Lung (tissue), 11 donors: ENCODE measurements at regions not wholly inside any gene's neighbourhood (a gene's known extent, or its start where the extent isn't known, plus 50 kb on each side); places are given as distances from the start of the nearest gene placed in this dataset.

Experiments used
- ATAC-seq: fragments of 200-7000 bp; cut with Tn5 transposase; one replicate; pipeline ENCODE4 v1.9.1; 2020; ENCODE audit warnings: moderate number of reproducible peaks; ENCODE audit not compliant: insufficient read depth, low FRiP score
- DNase-seq, 3 donors: peaks; one replicate each; pipeline ENCODE4 v3.0.0-alpha.2; 2013 to 2017
- H3K27ac ChIP-seq, 2 donors: one replicate each; pipeline ENCODE4 v1.5.1; 2013; ENCODE audit warnings: mild to moderate bottlenecking in 2 of 2, moderate library complexity in 2 of 2, control low read depth in 1 of 2, inconsistent platforms in 1 of 2, low read depth in 1 of 2, low read length in 1 of 2
- H3K27me3 ChIP-seq, 3 donors: one replicate each; pipeline ENCODE4 v1.5.1; 2013; ENCODE audit warnings: low read length in 2 of 3; ENCODE audit not compliant: control insufficient read depth in 3 of 3, insufficient read depth in 3 of 3
- H3K36me3 ChIP-seq, 4 donors: one replicate each; pipeline ENCODE4 v1.5.1; 2013; ENCODE audit warnings: low read length in 4 of 4, mild to moderate bottlenecking in 1 of 4, moderate library complexity in 1 of 4; ENCODE audit not compliant: control insufficient read depth in 4 of 4, insufficient read depth in 4 of 4
- H3K4me1 ChIP-seq, 5 donors: one replicate each; pipeline ENCODE4 v1.5.1; 2013; ENCODE audit warnings: low read length in 5 of 5, mild to moderate bottlenecking in 2 of 5, moderate library complexity in 1 of 5; ENCODE audit not compliant: control insufficient read depth in 5 of 5, insufficient read depth in 5 of 5
- H3K4me3 ChIP-seq: one replicate; pipeline ENCODE4 v1.5.1; 2013; ENCODE audit warnings: mild to moderate bottlenecking, control low read depth, moderate library complexity
- H3K9ac ChIP-seq, 2 donors: one replicate each; pipeline ENCODE4 v1.5.1; 2013; ENCODE audit warnings: low read length in 2 of 2, control low read depth in 1 of 2; ENCODE audit not compliant: insufficient read depth in 1 of 2
- H3K9me3 ChIP-seq, 4 donors: one replicate each; pipeline ENCODE4 v1.5.1; 2013; ENCODE audit warnings: low read length in 3 of 4, mild to moderate bottlenecking in 1 of 4, moderate library complexity in 1 of 4; ENCODE audit not compliant: control insufficient read depth in 4 of 4, insufficient read depth in 3 of 4
- WGBS, 2 donors: extraction: QIAGEN DNeasy Blood & Tissue Kit; methylation state at CpG; one replicate each; pipeline ENCODE4 v1.1.7; 2013; 5-methylcytosine and 5-hydroxymethylcytosine counted together
- TF ChIP-seq, protein P1 (sequence below): IDR thresholded peaks from 2 replicates; pipeline ENCODE4 v1.5.1; 2012; ENCODE audit warnings: mild to moderate bottlenecking; ENCODE audit errors: control extremely low read depth, extremely low read depth
- donor health status: control.
- donor health status: control.
- donor health status: Bipolar disorder and iron deficiency.
- donor health status: healthy.
- donor health status: DM: yes; HTN: yes; CAD: no.

DNA sequence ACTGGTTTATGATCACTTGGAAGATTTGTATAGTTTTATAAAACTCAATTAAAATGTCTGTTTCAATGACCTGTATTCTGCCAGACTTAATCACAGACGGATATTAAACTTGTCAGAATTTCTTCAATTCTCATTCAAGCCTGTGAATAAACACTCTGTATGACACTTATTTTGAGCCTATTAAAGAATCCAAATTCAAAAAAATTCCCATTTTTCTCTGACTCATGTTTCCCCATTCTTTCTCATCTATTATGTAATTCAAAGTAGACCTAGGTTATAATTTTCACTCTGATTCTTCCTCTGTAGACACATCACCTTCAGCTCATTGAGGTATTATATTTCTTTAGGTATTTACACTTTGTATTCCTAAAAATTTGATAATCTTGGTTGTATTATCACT, 166.1 kb downstream of the TMA16 start:
- Histone ChIP-seq H3K27me3 (no peaks in the 10 kb centered on the region), H3K4me3 (no peak overlapping the region), H3K4me1 (no peaks in the 10 kb centered on the region), H3K27ac (no peak overlapping the region), H3K36me3 (no peaks in the 10 kb centered on the region), H3K9me3 (no peaks in the 10 kb centered on the region), H3K9ac (no peak overlapping the region)
- TF ChIP-seq, protein P1, sequence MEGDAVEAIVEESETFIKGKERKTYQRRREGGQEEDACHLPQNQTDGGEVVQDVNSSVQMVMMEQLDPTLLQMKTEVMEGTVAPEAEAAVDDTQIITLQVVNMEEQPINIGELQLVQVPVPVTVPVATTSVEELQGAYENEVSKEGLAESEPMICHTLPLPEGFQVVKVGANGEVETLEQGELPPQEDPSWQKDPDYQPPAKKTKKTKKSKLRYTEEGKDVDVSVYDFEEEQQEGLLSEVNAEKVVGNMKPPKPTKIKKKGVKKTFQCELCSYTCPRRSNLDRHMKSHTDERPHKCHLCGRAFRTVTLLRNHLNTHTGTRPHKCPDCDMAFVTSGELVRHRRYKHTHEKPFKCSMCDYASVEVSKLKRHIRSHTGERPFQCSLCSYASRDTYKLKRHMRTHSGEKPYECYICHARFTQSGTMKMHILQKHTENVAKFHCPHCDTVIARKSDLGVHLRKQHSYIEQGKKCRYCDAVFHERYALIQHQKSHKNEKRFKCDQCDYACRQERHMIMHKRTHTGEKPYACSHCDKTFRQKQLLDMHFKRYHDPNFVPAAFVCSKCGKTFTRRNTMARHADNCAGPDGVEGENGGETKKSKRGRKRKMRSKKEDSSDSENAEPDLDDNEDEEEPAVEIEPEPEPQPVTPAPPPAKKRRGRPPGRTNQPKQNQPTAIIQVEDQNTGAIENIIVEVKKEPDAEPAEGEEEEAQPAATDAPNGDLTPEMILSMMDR = no peak
- no peak for DNase-seq
- WGBS, 2 donors = 87 to 88% methylated on average over 1 of the region's 1 CpG
- no peak for ATAC-seq

DNA sequence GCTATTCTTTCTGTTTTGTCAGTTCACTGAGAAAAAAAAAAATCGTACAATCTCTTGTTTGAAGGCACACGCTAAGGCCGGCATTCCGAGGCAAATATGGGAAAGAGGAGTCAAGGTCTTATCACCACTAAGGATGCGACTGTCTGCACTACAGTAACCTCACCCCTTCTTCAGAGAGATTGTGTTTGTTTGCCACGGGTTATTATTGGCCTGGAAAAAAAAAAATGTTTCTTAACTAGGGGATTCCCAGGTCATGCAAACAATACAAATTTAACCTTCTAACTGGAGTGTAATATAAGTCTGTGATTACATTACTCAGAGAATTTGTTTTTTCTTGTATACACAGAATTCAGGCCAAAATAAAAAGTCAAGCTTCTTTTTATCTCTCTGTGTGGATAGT, 168.3 kb downstream of the TMA16 start:
- no peaks in the 10 kb centered on the region for H3K4me1 ChIP-seq
- TF ChIP-seq, protein P1 = no peak
- no peak overlapping the region for H3K4me3 ChIP-seq
- no peaks in the 10 kb centered on the region for H3K27me3 ChIP-seq
- no peaks in the 10 kb centered on the region for H3K9me3 ChIP-seq
- H3K36me3 ChIP-seq = no peaks in the 10 kb centered on the region
- no peak for ATAC-seq
- H3K27ac ChIP-seq = no peak overlapping the region
- DNase-seq = no peak
- H3K9ac ChIP-seq = no peak overlapping the region
- WGBS, 2 donors = 50 to 78% methylated on average over 6 of the region's 6 CpGs

DNA sequence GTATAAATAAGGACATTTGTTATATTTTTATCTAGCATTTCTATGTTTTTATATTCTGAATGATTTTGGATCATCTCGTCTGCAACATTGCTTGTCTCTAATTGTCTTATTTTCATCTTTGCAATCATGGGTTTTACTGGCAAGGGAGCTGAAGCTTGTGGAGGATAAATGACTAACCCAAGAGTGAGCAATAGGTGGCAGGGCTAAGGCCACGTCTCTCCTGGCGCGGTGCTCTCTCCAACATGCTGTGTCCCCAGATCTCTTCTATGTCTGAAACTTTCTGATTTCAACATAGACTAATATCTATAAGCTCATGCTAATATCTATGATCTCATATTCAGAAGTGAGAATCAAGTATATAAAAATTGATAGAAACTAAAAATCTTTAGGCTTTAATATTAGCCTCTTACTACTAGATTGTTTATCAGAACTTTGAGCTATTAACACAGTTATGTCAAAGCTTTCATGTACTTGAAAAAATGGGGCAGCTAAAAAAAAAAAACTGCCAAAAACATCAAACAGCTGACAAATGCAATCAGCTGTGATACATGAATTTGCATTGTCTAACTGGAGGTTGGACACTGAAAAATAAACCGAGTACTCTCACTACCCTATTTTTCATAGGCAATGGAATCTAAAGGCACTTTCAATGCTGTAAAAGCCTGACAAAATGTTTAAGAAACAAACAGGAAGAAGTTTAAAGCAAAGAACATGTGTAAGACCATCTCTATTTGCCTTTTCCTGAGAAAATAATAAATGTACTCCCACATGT, 169.2 kb downstream of the TMA16 start:
- Histone ChIP-seq H3K9me3 (no peaks in the 10 kb centered on the region), H3K36me3 (no peaks in the 10 kb centered on the region), H3K4me3 (no peak overlapping the region), H3K27ac (no peak overlapping the region), H3K4me1 (no peaks in the 10 kb centered on the region), H3K27me3 (no peaks in the 10 kb centered on the region), H3K9ac (no peak overlapping the region)
- DNase-seq = no peak
- TF ChIP-seq, protein P1 = no peak
- ATAC-seq = no peak
- WGBS, 2 donors = 73 to 75% methylated on average over 5 of the region's 5 CpGs

DNA sequence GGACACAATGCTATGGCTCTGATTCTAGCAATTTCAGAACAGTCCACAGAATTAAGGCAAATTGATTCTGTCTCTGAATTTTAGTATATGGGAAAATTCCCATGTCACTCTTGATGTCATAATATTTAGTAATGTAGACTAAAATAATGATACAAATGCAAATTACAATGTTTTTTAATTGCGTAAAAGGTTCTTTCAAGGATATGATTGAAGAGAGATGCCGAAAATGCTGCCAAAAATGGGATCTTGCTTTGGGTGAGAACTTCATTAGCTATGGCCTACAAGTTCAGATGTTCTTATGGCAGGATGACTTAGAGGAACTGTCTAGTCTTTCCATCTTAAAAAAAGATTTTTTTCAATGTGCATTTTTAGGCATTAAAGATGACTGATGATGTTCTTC, 170.6 kb downstream of the TMA16 start:
- TF ChIP-seq, protein P1 = no peak
- H3K4me1 ChIP-seq = no peaks in the 10 kb centered on the region
- WGBS, 2 donors = 88 to 91% methylated on average over 2 of the region's 2 CpGs
- no peak overlapping the region for H3K4me3 ChIP-seq
- no peak for DNase-seq
- H3K9ac ChIP-seq = no peak overlapping the region
- no peaks in the 10 kb centered on the region for H3K27me3 ChIP-seq
- H3K27ac ChIP-seq = no peak overlapping the region
- no peak for ATAC-seq
- H3K36me3 ChIP-seq = no peaks in the 10 kb centered on the region
- H3K9me3 ChIP-seq = no peaks in the 10 kb centered on the region
